CMK (cell line): ENCODE measurements at regions not wholly inside any gene's neighbourhood (a gene's known extent, or its start where the extent isn't known, plus 50 kb on each side); places are given as distances from the start of the nearest gene placed in this dataset.
"Not testable (repeated sequence)": the region's sequence is repeated elsewhere in the genome, so short reads cannot be mapped to it uniquely, and the experiment has no call there.

Experiments
- DNase-seq: peaks from one replicate; pipeline ENCODE4 v3.0.0-alpha.2; 2010; ENCODE audit warnings: low read depth

GRCh38 chr14:95597784-95598211 lies 62.9 kb downstream of the GLRX5 start:
- DNase-seq = no peak

DNA sequence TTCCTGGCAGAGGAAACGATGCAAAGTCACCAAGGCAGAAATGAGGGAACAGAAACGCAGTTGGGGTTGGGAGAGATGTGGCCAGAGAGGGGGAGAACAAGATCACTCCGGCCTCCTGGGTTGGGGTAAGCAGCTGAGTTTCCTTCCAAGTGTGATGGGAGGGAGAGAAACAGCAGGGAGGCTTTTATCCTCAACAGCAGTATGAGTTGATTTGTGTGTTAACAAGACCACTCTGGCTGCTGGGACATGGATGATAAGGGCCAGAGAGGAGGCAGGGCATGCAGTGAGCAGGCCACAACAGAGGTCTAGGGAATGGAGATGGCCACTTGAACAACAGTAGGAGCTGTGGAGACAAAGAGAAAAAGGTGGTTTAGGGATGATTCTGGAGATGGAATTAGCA lies 66.8 kb downstream of the GLRX5 start:
- DNase-seq = no peak

DNA sequence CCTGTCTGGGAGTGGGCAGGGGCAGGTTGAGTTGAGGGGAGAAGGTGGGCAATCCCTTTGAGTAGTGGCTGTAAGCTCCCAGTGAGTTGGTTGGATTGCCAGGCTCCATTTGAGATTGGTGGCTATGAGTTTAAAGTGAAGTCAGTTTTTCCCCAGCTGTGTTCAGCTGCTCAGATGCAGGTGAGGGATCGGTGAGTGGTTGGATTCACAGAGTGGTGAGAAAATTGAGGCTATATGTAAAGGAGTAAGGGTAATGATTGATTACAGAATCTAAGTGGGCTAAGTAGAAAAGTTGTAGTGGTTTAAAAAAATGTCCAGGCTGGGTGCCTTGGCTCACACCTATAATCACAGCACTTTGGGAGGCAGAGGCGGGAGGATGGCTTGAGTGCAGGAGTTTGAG lies 68.6 kb downstream of the GLRX5 start:
- DNase-seq = no peak

GRCh38 chr14:95606266-95606665 lies 71.4 kb downstream of the GLRX5 start:
- no peak for DNase-seq

GRCh38 chr14:95608637-95609235 lies 73.9 kb downstream of the GLRX5 start:
- no peak for DNase-seq

GRCh38 chr14:95609398-95609990 lies 74.6 kb downstream of the GLRX5 start:
- no peak for DNase-seq

GRCh38 chr14:95611293-95611880 lies 74.8 kb upstream of the TCL1B start:
- no peak for DNase-seq

- no peak for DNase-seq
These were observed 71.9 kb upstream of the TCL1B start for GRCh38 chr14:95614349-95614748.

GRCh38 chr14:95616745-95617144 lies 69.5 kb upstream of the TCL1B start:
- DNase-seq = no peak

DNA sequence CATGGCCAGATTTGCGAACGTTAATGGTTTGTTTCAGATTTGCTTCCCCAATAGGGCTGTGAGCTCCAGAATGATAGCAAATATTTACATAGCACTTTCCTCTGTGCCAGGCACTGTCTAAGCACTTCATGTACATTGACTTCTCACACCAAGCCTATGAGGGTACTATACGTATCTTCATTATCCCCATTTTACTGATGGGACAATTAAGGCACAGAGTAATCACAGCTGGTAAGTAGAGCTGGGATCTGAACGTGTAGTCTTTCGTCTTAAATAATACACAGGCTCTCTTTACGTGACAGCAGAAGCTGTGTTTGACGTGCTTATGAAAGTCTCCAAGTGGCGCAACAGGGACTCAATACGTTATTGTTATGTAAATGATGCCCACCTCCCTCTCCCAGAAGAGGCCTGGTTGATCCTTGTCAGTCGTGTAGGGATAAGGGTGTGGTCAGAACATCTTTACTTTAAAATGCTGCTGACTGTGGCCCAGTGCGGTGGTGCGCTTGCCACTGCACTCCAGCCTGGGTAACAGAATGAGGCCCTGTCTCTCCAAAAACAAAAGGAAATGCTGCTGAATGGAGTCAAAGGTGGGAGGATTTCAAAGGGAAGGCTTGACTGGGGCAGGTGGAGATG lies 66.3 kb upstream of the TCL1B start:
- DNase-seq = no peak

- peak; percentile 31 for DNase-seq
These were observed 65.6 kb upstream of the TCL1B start for GRCh38 chr14:95620659-95621059.

- no peak for DNase-seq
These were observed 63.0 kb upstream of the TCL1B start for GRCh38 chr14:95623195-95623594.

DNA sequence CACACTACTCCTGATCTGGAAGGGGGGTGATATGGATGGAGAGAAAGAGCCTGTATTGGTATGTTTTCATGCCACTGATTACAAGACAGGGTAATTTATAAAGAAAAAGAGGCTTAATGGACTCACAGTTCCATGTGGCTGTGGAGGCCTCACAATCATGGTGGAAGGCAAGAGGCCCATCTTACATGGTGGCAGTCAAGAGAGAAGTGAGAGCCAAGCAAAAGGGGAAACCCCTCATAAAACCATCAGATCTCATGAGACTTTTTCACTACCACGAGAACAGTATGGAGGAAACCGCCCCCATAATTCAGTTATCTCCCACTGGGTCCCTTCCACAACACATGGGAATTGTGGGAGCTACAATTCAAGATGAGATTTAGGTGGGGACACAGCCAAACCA lies 60.5 kb upstream of the TCL1B start:
- not testable (repeated sequence) for DNase-seq

DNA sequence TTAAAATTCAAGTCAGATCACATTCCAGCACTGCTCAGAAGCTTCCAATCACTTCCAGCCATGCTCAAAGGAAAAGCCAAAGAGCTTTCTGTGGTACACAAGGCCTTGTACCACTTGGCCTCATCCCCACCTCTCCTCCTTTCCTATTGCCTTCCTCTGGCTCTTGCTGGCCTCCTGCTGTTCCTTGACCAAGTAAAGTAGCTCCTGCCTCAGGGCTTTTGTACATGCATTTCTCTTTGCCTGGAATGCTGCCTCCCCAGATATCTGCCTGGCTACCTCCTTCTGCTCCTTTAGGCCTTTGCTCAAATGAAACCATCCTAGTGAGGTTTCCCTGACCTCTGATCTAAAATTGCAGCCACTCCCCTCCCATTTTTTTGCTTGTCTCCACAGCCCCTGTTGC lies 51.2 kb upstream of the TCL1B start:
- DNase-seq = no peak
